ENCODE measurements at regions not wholly inside any gene's neighbourhood (a gene's known extent, or its start where the extent isn't known, plus 50 kb on each side); places are given as distances from the start of the nearest gene placed in this dataset.
A peak's percentile ranks its signal among the peaks of the same experiment; 100 is the strongest.

- H4K20me1 ChIP-seq (ENCODE audit: insufficient read depth), result no peaks in the 10 kb centered on the region
- H3K4me1 ChIP-seq (ENCODE audit: control insufficient read depth in 1 of 2, insufficient read depth in 2 of 2, low read length in 2 of 2), result no peaks in the 10 kb centered on the region
- POLR2A ChIA-PET, result no interaction called here
- no peaks in the 10 kb centered on the region for H3K9me2 ChIP-seq (ENCODE audit: insufficient read depth)
- H3K4me2 ChIP-seq (ENCODE audit: low read length), result no peak overlapping the region
- RAD21 ChIA-PET (ENCODE audit: low non-redundant PET in 1 of 2, low total read pairs in 2 of 2, uncharacterized antibody in 2 of 2, unreplicated experiment in 2 of 2), result no interaction called here
- TF ChIP-seq CBX3 (IDR thresholded peaks at IDR 0.05; ENCODE audit: low read depth) (no peak), JUND (IDR thresholded peaks at IDR 0.05) (no peak), POLR2AphosphoS5 (IDR thresholded peaks at IDR 0.05; ENCODE audit: low read depth, low read length) (no peak), ZNF274 (IDR thresholded peaks at IDR 0.05; ENCODE audit: low read depth, low read length) (no peak), RAD21 (IDR thresholded peaks at IDR 0.05; ENCODE audit: low read depth) (no peak), MAX (IDR thresholded peaks at IDR 0.05) (no peak)
- TF ChIP-seq, protein P1, sequence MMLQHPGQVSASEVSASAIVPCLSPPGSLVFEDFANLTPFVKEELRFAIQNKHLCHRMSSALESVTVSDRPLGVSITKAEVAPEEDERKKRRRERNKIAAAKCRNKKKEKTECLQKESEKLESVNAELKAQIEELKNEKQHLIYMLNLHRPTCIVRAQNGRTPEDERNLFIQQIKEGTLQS (IDR thresholded peaks at IDR 0.05), result no peak
- intact Hi-C loops (cut with micrococcal nuclease), result loop anchor here (2.0 to 10.0 kb wide), 2 partner anchors 259 to 525 kb away; no protein-coding TSS in a partner anchor
- no peak overlapping the region for H3K4me3 ChIP-seq (replicated peaks in 1 of 2; ENCODE audit: low read depth in 1 of 2, low read length in 2 of 2)
- no peaks in the 10 kb centered on the region for H3K36me3 ChIP-seq (ENCODE audit: control insufficient read depth in 1 of 2, insufficient read depth in 2 of 2, low read length in 2 of 2)
- CTCF ChIA-PET, result no interaction called here
- no peak overlapping the region for H2AFZ ChIP-seq (ENCODE audit: low read depth, low read length, poor library complexity, severe bottlenecking)
- H3K9me3 ChIP-seq (ENCODE audit: control insufficient read depth in 1 of 2, insufficient read depth in 1 of 2, low read depth in 1 of 2, low read length in 2 of 2), result no peaks in the 10 kb centered on the region
- no peak for ATAC-seq
- H3K9ac ChIP-seq (ENCODE audit: low read length), result no peak overlapping the region
- BruUV-seq (replicated peaks), result no TSS peak
- no peak overlapping the region for H3K27ac ChIP-seq (ENCODE audit: low read depth, low read length)
- DNase-seq (ENCODE audit: low read depth, low spot score), result no peak
- H3K27me3 ChIP-seq (ENCODE audit: insufficient read depth, low read length), result no peaks in the 10 kb centered on the region
- H3K79me2 ChIP-seq (ENCODE audit: insufficient read depth, low read length), result no peaks in the 10 kb centered on the region
Measured at GRCh38 chr6:132219901-132220300, 181.4 kb downstream of the MOXD1 start.

DNA sequence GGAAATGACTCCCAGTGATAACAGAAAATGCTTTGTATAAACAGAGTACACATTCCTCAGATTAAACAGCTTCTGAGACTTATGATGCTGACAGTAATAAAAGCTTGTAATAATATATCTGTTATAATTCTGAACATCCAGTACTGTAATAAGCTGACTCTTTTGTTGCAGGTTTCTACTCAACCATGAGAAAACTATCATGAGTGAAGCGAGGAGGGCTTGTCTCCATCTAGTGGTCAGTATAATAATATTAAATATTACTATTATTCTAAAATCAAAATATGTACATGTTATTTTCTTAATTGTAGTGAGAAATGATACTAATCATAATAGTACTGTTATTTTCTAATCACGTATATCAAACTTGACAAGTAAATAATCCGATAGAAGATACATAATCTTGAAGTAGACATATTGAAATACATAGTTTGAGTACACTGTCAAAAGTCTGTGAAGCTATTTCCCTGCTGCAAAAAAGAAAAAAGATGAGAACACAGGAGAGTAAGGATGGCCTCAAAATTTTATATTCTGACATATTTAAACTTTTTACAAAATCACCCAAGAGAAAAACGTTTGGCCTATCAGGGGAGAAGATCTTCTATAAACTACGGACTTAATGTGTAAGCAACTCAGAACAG is 183.1 kb downstream of the MOXD1 start:
- no peaks in the 10 kb centered on the region for H3K9me3 ChIP-seq (ENCODE audit: control insufficient read depth in 1 of 2, insufficient read depth in 1 of 2, low read depth in 1 of 2, low read length in 2 of 2)
- H3K79me2 ChIP-seq (ENCODE audit: insufficient read depth, low read length), result no peaks in the 10 kb centered on the region
- POLR2A ChIA-PET, result interaction anchor here (1.0 kb wide), 1 partner anchor 268 kb away, joined by 3 read pairs; no protein-coding TSS in a partner anchor
- H3K9me2 ChIP-seq (ENCODE audit: insufficient read depth), result no peaks in the 10 kb centered on the region
- no peaks in the 10 kb centered on the region for H3K36me3 ChIP-seq (ENCODE audit: control insufficient read depth in 1 of 2, insufficient read depth in 2 of 2, low read length in 2 of 2)
- H2AFZ ChIP-seq (ENCODE audit: low read depth, low read length, poor library complexity, severe bottlenecking), result peak overlapping the region; percentile 44
- peak; percentile 36 to 72 (median 47); a peak in 5 of 6 replicates for TF ChIP-seq CTCF (IDR thresholded peaks at IDR 0.05 in 2 of 3, conservative IDR thresholded peaks at IDR 0.05 in 1 of 3; ENCODE audit: borderline replicate concordance in 1 of 3, insufficient read depth in 1 of 3, low read depth in 2 of 3, low read length in 2 of 3)
- TF ChIP-seq RAD21 (IDR thresholded peaks at IDR 0.05; ENCODE audit: low read depth), result peak; percentile 65
- TF ChIP-seq FOSL1 (IDR thresholded peaks at IDR 0.05; ENCODE audit: low read depth), result no peak
- no peak for TF ChIP-seq CEBPB (IDR thresholded peaks at IDR 0.05; ENCODE audit: low read depth)
- H3K4me2 ChIP-seq (ENCODE audit: low read length), result no peak overlapping the region
- no peaks in the 10 kb centered on the region for H4K20me1 ChIP-seq (ENCODE audit: insufficient read depth)
- H3K9ac ChIP-seq (ENCODE audit: low read length), result no peak overlapping the region
- ATAC-seq (no peak), DNase-seq (ENCODE audit: low read depth, low spot score) (peak; percentile 3)
- RAD21 ChIA-PET (ENCODE audit: low non-redundant PET in 1 of 2, low total read pairs in 2 of 2, uncharacterized antibody in 2 of 2, unreplicated experiment in 2 of 2), result no interaction called here
- H3K27ac ChIP-seq (ENCODE audit: low read depth, low read length), result no peak overlapping the region
- no TSS peak for BruUV-seq (replicated peaks)
- no peaks in the 10 kb centered on the region for H3K27me3 ChIP-seq (ENCODE audit: insufficient read depth, low read length)
- no peaks in the 10 kb centered on the region for H3K4me1 ChIP-seq (ENCODE audit: control insufficient read depth in 1 of 2, insufficient read depth in 2 of 2, low read length in 2 of 2)
- CTCF ChIA-PET, result interaction anchor here (0.6 to 2.5 kb wide), 14 partner anchors 9 to 303 kb away, joined by 3 to 28 read pairs (median 4); partner anchors contain the start of gene CCN2
- no peak overlapping the region for H3K4me3 ChIP-seq (replicated peaks in 1 of 2; ENCODE audit: low read depth in 1 of 2, low read length in 2 of 2)
- intact Hi-C loops (cut with micrococcal nuclease), result loop anchor here (1.0 to 10.0 kb wide), 3 partner anchors 257 to 523 kb away; no protein-coding TSS in a partner anchor

Measured in HCT116 (cell line).